GM18498 (cell line): ENCODE measurements at regions not wholly inside any gene's neighbourhood (a gene's known extent, or its start where the extent isn't known, plus 50 kb on each side); places are given as distances from the start of the nearest gene placed in this dataset.
"Not testable (repeated sequence)": the region's sequence is repeated elsewhere in the genome, so short reads cannot be mapped to it uniquely, and the experiment has no call there.

Experiments
- ATAC-seq: cut with Tn5 transposase; IDR thresholded peaks from one replicate; pipeline ENCODE4 v1.9.1; 2021; ENCODE audit warnings: mild to moderate bottlenecking, moderate library complexity; ENCODE audit not compliant: unreplicated experiment

DNA sequence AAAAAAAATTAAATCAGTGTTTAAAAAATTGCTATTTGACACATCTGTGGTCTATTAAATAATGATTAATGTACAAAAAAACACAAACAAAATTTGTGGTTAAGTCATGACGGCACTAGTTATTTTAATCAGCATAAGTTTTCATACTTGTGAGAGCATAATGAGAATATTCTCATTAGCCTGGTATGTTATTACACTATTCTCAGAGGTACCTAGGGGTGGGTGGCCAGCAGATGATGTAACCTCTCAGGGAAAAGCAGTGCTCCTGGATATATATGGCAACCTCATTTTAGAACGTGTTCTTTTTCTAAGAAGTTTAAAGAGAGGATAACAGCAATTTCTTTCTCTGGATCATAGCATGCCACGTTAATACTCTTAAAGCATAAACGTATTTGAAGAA lies 109.2 kb downstream of the GJA1 start:
- ATAC-seq = no peak

DNA sequence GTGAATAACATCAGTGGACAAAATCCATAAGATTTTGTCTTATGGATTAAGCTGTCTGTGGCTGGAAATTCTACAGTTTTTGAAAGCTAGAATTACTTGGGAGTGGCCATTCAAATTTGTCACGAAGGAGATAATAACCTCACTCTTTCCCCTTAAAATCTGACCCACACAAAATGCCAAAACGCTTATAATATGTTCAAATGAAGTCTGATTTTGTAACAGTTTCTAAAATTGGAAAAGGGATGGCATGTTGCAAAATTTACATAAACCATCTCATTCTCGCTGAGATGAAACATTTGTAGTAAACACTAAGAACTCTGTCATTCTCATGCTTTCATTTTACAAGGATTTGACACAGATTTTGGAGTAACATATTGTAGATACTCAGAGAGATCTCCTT lies 112.7 kb downstream of the GJA1 start:
- no peak for ATAC-seq

DNA sequence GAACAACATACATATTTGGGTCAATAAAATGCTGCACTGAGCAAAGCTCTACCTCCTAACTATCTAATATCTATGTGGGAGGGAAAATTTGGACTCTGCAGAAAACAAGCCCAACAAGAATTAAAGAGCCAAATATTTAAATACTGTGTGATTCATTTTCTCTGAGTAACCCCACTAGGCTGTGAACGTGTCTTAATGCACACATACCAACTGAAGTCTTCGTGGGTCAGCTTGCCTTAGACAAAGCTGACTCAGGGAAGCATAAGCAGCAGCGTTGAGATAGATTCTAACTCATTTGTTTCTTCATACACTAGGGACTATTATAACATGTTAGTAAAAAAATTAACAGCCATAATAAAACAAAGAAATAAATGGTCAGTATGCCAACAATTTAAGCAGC lies 114.3 kb downstream of the GJA1 start:
- ATAC-seq = no peak

DNA sequence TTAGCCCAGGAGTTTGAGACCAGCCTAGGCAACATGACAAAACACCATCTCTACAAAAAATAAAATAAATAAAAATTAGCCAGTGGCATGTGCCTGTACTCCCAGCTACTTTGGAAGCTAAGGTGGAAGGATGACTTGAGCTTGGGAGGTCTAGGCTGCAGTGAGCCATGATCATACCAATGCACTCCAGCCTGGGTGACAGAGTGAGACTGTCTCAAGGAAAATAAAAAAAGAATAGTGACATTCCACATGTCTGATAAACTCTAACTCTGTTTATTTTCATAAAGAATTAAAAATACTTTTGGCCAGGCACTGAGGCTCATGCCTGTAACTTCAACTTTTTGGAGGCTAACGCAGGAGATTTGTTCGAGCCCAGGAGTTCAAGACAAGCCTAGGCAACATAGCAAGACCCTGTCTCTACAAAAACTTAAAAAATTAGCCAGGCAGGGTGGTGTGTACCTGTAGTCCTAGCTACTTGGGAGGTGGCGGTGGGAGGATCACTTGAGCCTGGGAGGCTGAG lies 115.1 kb downstream of the GJA1 start:
- no peak for ATAC-seq

DNA sequence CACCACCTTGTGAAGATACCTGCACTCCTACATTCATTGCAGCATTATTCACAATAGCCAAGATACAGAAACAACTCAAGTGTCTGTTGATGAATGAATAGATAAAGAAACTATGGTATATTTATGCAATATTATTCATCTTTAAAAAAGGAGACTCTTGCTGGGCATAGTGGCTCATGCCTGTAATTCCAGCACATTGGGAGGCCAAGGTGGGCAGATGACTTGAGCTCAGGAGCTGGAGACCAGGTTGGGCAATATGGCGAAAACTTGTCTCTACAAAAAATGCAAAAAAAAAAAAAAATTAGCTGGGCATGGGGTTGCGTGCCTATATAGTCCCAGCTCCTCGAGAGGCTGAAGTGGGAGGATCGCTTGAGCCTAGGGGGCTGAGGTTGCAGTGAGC lies 119.8 kb downstream of the GJA1 start:
- no peak for ATAC-seq

DNA sequence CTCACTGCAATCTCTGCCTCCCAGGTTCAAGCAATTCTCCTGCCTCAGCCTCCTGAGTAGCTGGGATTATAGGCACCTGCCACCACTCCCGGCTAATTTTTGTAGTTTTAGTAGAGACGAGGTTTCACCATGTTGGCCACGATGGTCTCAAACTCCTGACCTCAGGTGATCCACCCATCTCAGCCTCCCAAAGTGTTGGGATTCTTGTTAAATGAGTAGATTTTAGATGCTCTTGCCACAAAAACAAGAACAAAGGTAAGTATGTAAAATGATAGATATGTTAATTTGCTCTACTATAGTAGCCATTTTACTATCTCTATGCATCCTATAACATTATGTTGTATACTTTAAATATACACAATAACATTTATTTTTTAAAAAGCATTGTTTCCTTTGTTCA lies 120.7 kb downstream of the GJA1 start:
- not testable (repeated sequence) for ATAC-seq

DNA sequence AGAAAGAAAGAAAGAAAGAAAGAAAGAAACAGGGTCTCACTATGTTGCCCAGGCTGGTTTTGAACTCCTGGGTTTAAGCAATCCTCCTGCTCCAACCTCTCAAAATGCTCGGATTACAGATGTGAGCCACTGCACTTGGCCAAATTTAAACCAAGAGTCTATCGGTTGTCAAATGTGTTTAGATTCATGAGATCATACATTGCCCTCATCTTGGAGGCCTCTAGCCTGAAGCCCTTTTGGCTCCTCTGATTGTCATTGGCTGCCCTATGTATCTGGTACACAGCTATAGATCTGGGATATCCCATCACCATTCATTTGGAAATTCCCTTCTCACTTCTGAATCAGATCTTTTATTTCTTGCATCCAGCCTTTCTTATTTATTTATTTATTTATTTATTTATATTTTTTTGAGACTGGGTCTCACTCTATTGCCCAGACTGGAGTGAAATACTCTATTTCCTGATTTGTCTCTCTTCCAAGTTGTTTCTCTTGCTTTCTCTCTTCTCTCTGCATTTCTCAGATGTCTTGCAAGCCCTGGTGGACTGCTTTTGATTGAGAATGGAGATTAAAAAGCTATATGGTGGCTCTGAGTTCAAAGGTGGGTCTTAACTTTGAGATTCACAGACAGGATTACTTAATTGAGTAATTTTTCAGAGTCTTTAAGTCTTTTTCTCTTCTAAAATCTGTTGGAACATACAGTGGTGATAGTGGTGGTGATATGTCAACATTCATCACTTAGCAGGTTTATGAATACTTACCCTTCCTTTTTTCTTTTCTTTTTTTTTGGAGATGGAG lies 121.9 kb downstream of the GJA1 start:
- ATAC-seq = no peak

DNA sequence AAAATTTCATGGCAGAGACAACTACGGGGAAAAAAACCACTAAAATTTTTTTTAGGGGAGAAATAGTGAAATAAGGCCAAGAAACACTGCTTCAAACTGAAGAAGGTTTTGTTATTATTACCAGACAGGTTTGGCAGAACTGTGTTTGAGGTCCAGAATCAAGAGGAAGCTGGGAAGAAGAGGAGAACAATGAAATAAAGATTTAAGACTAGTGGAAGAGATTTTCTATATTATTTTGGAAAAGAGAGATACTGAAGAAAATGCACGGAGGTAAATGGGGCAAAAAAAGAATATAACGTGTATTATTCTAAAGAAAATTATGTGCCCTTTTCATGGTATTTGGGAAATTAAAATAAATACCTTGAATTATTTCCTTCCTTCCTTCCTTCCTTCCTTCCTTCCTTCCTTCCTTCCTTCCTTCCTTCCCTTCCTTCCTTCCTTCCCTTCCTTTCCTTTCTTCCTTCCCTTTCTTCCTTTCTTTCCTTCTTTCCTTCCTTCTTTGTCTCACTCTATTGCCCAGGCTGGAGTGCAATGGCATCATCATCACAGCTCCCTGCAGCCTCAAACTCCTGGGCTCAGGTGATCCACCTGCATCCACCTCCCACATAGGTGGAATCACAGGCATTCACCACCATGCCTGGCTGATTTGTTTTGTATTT lies 124.3 kb downstream of the GJA1 start:
- ATAC-seq = no peak

DNA sequence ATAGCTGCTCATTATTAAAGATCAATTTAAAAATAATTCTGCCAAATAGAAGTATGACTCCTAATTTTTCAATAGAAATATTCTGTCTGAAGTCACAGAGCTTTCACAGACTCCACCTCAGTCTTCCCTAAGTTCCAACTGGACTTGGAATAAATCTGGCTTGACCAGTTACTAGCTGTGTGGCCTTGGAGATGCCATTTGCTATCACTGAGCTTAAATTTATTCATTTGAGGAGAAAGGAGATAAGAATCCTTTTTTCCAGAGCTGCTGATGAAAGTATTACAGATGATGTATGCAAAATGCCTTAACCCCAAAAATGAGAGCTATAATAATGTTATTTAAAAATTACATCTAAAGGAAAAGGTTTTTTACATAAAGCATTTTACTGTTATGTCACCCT lies 125.0 kb downstream of the GJA1 start:
- ATAC-seq = no peak

DNA sequence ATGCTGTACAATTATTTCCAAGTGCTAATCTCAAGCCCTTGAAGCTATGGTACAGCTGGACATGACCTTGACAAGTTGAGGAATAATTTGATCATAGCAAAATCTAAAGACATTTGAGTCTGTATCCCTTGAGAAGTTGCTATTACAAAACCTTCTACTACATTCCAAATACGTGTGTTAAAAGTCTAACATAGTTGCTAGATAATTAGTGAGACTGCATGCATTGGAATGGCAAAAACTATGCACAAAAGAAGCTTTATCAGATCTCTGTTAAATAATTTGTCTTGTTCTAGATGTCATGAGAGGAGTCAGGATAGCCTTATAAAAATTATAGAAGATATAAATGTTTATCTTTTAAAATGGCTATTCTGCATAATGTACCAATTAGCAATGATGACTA lies 127.8 kb downstream of the GJA1 start:
- ATAC-seq = no peak

DNA sequence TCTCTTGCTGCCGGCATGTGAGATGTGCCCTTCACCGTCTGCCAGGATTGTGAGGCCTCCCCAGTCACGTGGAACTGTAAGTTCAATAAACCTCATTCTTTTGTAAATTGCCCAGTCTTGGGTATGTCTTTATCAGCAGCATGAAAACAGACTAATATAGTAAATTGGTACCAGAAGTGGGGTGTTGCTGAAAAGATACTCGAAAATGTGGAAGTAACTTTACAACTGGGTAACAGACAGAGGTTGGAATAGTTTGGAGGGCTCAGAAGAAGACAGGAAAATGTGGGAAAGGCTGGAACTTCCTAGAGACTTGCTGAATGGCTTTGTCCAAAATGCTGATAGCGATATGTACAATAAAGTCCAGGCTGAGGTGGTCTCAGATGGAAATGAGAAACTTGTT lies 129.1 kb downstream of the GJA1 start:
- not testable (repeated sequence) for ATAC-seq

DNA sequence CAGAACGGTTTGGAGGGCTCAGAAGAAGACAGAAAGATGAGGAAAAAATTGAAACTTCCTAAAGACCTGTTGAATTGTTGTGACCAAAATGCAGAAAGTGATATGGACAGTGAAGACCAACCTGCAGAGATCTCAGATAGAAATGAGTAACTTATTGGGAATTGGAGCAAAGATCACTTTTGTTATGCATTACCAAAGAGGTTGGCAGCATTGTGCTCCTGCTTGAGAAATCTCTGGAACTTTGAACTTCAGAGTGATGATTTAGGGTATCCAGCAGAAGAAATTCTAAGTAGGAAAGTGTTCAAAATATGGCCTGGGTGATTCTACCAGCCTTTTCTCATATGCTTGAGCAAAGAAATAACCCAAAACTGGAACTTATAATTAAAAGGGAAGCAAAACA lies 136.0 kb downstream of the GJA1 start:
- ATAC-seq = no peak

DNA sequence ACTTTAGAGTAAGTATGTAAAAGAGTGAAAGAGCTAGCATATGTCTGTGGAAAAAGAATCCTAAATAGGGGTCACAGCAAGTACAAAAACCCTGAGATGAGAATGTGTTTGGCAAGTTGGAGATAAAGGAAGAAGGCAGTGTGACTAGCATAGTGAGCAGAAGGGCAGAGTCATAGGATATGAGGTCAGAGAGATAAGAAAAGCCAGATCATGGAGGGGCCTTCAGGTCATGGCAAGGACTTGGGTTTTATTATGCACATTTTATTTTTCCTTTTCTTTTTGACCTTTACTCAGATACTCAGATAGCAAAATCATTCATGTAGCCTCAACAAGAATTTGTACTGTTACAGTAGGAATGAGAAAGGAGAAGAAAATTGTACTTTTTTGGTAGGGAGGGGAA lies 138.0 kb downstream of the GJA1 start:
- no peak for ATAC-seq

DNA sequence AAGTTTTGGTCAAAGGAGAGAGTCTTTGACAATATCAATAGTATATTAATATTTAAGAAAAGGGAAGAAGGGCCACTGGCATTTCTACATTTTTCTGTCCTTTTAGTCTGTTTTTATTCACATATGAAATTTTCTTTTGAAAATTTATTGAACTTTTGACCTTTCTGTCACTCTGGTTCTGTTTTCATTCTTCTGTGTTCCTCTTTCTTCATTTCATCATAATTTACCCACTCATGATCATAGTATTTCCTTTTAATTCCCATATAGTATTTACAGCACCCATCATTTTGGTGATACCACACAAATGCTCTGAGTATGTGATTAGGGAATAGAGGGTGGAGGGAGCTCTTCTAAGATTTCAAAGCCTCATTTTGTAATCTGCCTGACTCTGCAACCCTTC lies 142.8 kb downstream of the GJA1 start:
- ATAC-seq = no peak

DNA sequence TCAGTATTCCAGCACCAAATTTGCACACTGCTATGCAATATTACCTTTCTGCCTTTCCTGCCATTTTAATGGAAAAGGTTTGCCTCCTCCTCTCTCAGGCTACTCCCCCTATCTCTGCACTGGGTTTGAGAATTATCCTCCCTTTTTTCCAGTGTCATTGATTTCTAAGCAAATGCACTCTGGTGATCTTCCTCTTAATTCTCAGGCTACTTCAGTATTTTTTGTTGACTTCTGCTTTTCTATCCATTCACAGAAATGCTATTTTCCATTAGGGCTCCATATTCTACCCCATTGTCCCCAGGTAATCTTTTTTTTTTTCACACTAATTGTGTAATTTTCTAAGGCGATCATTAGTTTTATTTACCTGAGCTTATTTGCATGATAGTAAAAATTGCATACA lies 144.0 kb downstream of the GJA1 start:
- no peak for ATAC-seq

DNA sequence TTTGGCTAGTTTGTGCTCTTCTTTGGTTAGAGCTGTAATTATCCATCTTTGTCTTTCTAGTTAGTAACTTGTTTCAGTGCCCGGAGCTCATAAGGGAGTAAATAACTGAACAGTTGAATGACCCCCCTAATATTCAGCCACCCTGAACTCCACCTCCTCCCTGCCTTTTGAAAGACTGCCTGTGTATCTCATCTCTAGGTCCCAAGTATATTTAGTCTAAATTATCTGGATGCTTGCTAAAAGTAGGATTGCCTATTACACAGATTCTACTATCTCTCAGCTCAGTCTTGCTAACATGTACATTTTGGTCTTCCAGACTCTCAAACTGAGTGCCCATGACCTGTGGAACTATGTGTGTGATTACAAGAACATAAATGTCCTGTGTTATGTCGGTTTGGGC lies 145.9 kb downstream of the GJA1 start:
- no peak for ATAC-seq

DNA sequence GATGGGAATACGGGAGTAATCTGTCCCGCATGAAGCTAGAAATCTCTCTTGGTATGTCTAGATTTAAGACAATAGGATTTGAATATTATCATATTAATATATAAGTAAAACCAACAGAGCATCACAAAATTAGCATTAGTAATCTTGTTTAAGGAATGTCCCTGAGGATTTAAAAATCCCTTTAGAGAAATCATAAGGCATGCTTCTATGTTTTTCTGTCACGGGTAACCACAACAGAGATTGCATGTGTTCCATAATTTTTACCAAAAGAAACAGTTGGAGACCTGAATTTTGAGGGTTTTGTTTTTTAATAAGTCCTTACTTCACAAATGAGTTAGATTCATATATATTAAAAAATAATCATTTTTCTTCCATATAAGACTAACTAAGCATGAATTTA lies 146.8 kb downstream of the GJA1 start:
- ATAC-seq = no peak

DNA sequence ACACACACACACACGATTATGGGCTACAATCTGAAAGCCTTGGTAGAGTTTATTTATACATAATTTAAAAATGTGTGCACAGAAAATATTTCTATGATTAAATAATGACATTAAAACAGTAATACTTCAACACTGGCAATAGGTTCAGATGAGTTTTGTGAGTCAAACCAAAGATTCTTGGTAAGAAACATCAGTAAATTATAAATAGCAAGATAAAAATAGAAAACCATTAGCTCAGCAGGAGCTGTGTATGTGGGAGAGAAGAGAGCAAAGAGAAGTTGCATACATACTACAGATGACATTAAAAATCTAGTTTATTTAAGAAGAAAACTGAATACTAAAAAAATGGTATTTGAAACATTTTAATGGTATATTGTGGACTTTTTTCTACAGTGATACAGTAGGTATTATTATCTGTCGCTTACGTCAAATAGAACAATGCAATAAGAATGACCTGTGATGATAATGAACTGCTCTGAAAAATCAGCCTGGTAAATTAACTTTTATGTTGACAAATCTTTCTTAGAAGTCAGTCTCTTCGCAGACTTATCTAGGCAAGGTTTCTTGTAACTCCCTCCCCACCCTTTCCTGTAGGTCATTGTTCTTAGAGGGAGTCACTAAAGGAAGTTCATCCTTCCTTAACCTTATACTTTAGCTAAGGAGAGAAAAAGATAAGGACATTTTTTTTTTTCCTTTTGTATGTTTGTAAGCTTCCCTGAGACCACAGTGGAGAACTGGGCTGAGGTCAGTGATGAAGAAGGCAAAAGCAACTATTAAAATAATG lies 149.3 kb downstream of the GJA1 start:
- ATAC-seq = no peak

DNA sequence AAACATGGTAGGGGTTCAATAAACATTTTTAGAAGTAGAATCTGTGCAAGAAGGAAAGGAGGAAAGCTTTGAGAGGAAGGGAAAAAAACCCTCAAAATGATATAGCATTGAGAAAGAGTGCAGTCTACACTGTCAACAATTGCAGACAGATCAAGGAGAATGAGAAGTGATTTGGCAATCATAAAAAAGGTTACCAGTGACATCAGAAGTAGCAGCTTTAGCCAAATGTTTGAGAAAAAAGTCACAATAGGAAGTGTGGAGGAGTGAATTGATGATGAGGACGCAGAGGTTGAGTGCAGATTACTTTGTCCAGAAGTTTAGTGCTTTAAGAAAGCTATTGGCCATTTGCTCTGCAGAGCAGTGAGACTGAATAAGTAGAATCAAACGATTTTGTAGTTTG lies 155.0 kb downstream of the GJA1 start:
- no peak for ATAC-seq

DNA sequence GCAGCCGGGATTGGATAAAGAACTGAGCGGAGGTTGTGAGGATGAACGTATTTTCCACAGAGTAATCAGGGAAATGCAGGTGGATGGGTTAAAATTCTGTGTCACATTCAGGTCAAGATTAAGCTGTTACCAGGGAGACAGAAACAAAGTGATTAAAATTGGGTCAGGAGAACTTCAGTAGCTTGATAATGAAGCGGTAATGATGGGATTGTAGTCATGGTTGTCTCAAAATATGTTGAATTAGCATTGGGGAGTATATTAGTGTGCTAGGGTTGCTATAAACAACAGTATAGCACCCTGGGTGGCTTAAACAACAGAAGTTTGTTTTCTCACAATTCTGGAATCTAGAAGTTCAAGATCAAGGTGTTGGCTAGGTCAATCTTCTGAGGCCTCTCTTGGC lies 155.5 kb downstream of the GJA1 start:
- ATAC-seq = no peak

DNA sequence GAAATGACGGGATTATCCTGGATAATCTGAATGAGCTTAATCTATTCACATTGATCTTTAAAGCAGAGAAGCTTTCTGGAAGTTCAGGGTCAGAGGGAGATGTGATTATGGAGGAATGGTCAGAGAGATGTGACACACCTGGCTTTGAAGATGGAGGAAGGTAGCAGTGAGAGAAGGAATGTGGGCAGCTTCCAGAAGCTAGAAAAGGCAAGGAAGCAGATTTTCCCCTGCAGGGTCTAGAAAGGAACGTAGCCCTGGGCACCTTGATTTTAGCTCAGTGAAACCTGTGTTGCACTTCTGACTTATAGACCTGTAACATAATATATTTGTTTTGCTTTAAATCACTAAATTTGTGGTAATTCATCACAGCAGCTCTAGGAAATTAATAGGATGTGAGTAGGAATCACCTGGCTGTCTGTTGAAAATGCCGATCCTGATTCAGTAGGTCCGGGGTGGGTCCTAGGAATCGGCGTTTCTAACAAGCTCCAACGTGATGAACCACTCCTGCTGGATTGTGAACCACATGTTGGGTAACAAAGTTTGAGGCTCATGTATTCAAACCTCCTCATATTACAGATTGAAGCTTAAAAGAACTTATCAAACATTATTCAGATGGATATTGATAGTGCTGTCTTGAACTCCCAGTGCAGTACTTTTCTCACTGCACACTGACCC lies 157.0 kb downstream of the GJA1 start:
- ATAC-seq = no peak
